IMR-90 (cell line): ENCODE measurements at regions not wholly inside any gene's neighbourhood (a gene's known extent, or its start where the extent isn't known, plus 50 kb on each side); places are given as distances from the start of the nearest gene placed in this dataset.

Experiments
- ATAC-seq: fragments of 200-7000 bp; cut with Tn5 transposase; 2 replicates; pipeline ENCODE4 v1.9.1; 2020; ENCODE audit warnings: low read depth, mild to moderate bottlenecking, moderate library complexity
- BruUV-seq: library from RNA; stranded (reverse); fragments of 400-500 nt; replicated peaks from 2 replicates; lab custom pipeline; 2021; lab: Mats Ljungman, UMichigan
- CTCF ChIA-PET: fragments of 300-600 bp; formaldehyde crosslinking; extraction: SDS; loops from one replicate; lab custom pipeline; 2021; ENCODE audit warnings: antibody characterized with exemption; lab: Yijun Ruan, JAX
- POLR2A ChIA-PET: fragments of 300-600 bp; sonication (Branson Sonifier 250); formaldehyde crosslinking; loops from one replicate; lab custom pipeline; 2022; ENCODE audit warnings: antibody characterized with exemption; ENCODE audit not compliant: unreplicated experiment; lab: Charles Lee
- DNase-seq: peaks from one replicate; pipeline ENCODE4 v3.0.0; 2013
- H2AFZ ChIP-seq: replicated peaks from 2 replicates; pipeline ENCODE3; 2013; ENCODE audit warnings: low read length, mild to moderate bottlenecking; ENCODE audit not compliant: poor library complexity
- H2AK5ac ChIP-seq: 2 replicates; pipeline ENCODE4 v1.6.1; 2013; ENCODE audit warnings: low read depth, low read length, inconsistent platforms
- H2AK9ac ChIP-seq: replicated peaks from 2 replicates; pipeline ENCODE3; 2013; ENCODE audit warnings: mild to moderate bottlenecking, low read depth, low read length, moderate library complexity; ENCODE audit not compliant: poor library complexity
- H2BK120ac ChIP-seq: 2 replicates; pipeline ENCODE4 v1.6.1; 2013; ENCODE audit warnings: low read depth, low read length, inconsistent platforms
- H2BK15ac ChIP-seq: 3 replicates; pipeline ENCODE4 v1.6.1; 2013; ENCODE audit warnings: low read depth, low read length, inconsistent platforms
- H2BK20ac ChIP-seq: 2 replicates; pipeline ENCODE4 v1.6.1; 2013; ENCODE audit warnings: low read depth, mild to moderate bottlenecking, inconsistent platforms, low read length, moderate library complexity
- H2BK5ac ChIP-seq: 2 replicates; pipeline ENCODE4 v1.6.1; 2013; ENCODE audit warnings: mild to moderate bottlenecking, low read depth, low read length, inconsistent platforms; ENCODE audit not compliant: poor library complexity, severe bottlenecking
- H3K14ac ChIP-seq: replicated peaks from 2 replicates; pipeline ENCODE4 v1.6.1; 2013; ENCODE audit warnings: low read depth, low read length, inconsistent platforms
- H3K18ac ChIP-seq: 2 replicates; pipeline ENCODE4 v1.6.1; 2013; ENCODE audit warnings: low read depth, low read length, control low read depth
- H3K23ac ChIP-seq: 2 replicates; pipeline ENCODE4 v1.6.1; 2013; ENCODE audit warnings: low read depth, low read length, inconsistent platforms
- H3K27ac ChIP-seq: 2 replicates; pipeline ENCODE4 v1.5.1; 2013; ENCODE audit warnings: mild to moderate bottlenecking, control low read depth, low read length; ENCODE audit not compliant: insufficient read depth
- H3K27me3 ChIP-seq: 2 replicates; pipeline ENCODE4 v1.6.1; 2013; ENCODE audit warnings: low read length; ENCODE audit not compliant: control insufficient read depth, insufficient read depth
- H3K36me3 ChIP-seq: 2 replicates; pipeline ENCODE4 v1.6.1; 2013; ENCODE audit warnings: low read length, mixed read lengths; ENCODE audit not compliant: control insufficient read depth, insufficient read depth
- H3K4ac ChIP-seq: 2 replicates; pipeline ENCODE4 v1.6.1; 2013; ENCODE audit warnings: low read depth, low read length, inconsistent platforms
- H3K4me1 ChIP-seq: 2 replicates; pipeline ENCODE4 v1.6.1; 2013; ENCODE audit warnings: low read length, mixed read lengths; ENCODE audit not compliant: control insufficient read depth, insufficient read depth
- H3K4me2 ChIP-seq: 2 replicates; pipeline ENCODE4 v1.6.1; 2013; ENCODE audit warnings: low read depth, mild to moderate bottlenecking, control low read depth, low read length, moderate library complexity
- H3K4me3 ChIP-seq: 2 replicates; pipeline ENCODE4 v1.5.1; 2013; ENCODE audit warnings: low read depth, mild to moderate bottlenecking, control low read depth, low read length, moderate library complexity; ENCODE audit not compliant: insufficient read depth
- H3K56ac ChIP-seq: 2 replicates; pipeline ENCODE4 v1.6.1; 2013; ENCODE audit warnings: low read length, inconsistent platforms; ENCODE audit not compliant: insufficient read depth; ENCODE audit errors: extremely low read depth
- H3K79me1 ChIP-seq, 2 experiments: 2 replicates each; pipeline ENCODE4 v1.6.1; 2013; ENCODE audit warnings: low read length in 2 of 2, inconsistent platforms in 1 of 2, low read depth in 1 of 2
- H3K9ac ChIP-seq: 2 replicates; pipeline ENCODE4 v1.6.1; 2013; ENCODE audit warnings: low read depth, low read length, control low read depth
- H3K9me1 ChIP-seq: 2 replicates; pipeline ENCODE4 v1.6.1; 2013; ENCODE audit warnings: low read length, inconsistent platforms; ENCODE audit not compliant: insufficient read depth
- H3K9me3 ChIP-seq: 2 replicates; pipeline ENCODE4 v1.6.1; 2013; ENCODE audit warnings: low read length; ENCODE audit not compliant: control insufficient read depth, insufficient read depth
- H4K20me1 ChIP-seq: 2 replicates; pipeline ENCODE4 v1.6.1; 2013; ENCODE audit warnings: low read length, inconsistent platforms; ENCODE audit not compliant: insufficient read depth
- H4K5ac ChIP-seq: 2 replicates; pipeline ENCODE4 v1.6.1; 2013; ENCODE audit warnings: mild to moderate bottlenecking, low read depth, low read length, control low read depth
- H4K8ac ChIP-seq, 2 experiments: 2 replicates each; pipeline ENCODE4 v1.6.1; 2013; ENCODE audit warnings: low read depth in 2 of 2, low read length in 2 of 2, control low read depth in 1 of 2, inconsistent platforms in 1 of 2
- H4K91ac ChIP-seq: 2 replicates; pipeline ENCODE4 v1.6.1; 2013; ENCODE audit warnings: low read depth, low read length, inconsistent platforms; ENCODE audit not compliant: insufficient read depth
- BHLHE40 ChIP-seq: fragments of 150-350 bp; IDR thresholded peaks from 2 replicates; pipeline ENCODE4 v1.6.1; 2016; ENCODE audit warnings: mild to moderate bottlenecking, low read depth, low read length
- CEBPB ChIP-seq: IDR thresholded peaks from 2 replicates; pipeline ENCODE4 v1.6.1; 2012; ENCODE audit warnings: low read depth, low read length, improper control_type of control experiment
- CHD1 ChIP-seq: IDR thresholded peaks from 2 replicates; pipeline ENCODE4 v1.6.1; 2012; ENCODE audit warnings: low read depth, low read length, improper control_type of control experiment
- FOS ChIP-seq: fragments of 150-350 bp; IDR thresholded peaks from 2 replicates; pipeline ENCODE4 v1.6.1; 2016; ENCODE audit warnings: low read depth, low read length
- MAFK ChIP-seq: IDR thresholded peaks from 2 replicates; pipeline ENCODE4 v1.6.1; 2012; ENCODE audit warnings: low read depth, low read length, improper control_type of control experiment
- MAZ ChIP-seq: IDR thresholded peaks from 2 replicates; pipeline ENCODE4 v1.6.1; 2012; ENCODE audit warnings: low read depth, mild to moderate bottlenecking, low read length, improper control_type of control experiment, moderate library complexity, borderline replicate concordance
- MXI1 ChIP-seq: IDR thresholded peaks from 2 replicates; pipeline ENCODE4 v1.6.1; 2012; ENCODE audit warnings: low read depth, mild to moderate bottlenecking, low read length, moderate library complexity, borderline replicate concordance
- NFE2L2 ChIP-seq: fragments of 150-350 bp; IDR thresholded peaks from 2 replicates; pipeline ENCODE4 v1.6.1; 2016; ENCODE audit warnings: low read depth, mild to moderate bottlenecking, low read length
- POLR2A ChIP-seq: IDR thresholded peaks from 2 replicates; pipeline ENCODE4 v1.6.1; 2012; ENCODE audit warnings: mild to moderate bottlenecking, low read depth, low read length
- RAD21 ChIP-seq: IDR thresholded peaks from 2 replicates; pipeline ENCODE4 v1.6.1; 2012; ENCODE audit warnings: low read length, improper control_type of control experiment
- RCOR1 ChIP-seq: IDR thresholded peaks from 2 replicates; pipeline ENCODE4 v1.6.1; 2012; ENCODE audit warnings: mild to moderate bottlenecking, low read length, improper control_type of control experiment; ENCODE audit not compliant: insufficient replicate concordance
- RFX5 ChIP-seq: IDR thresholded peaks from 2 replicates; pipeline ENCODE4 v1.8.0; 2012; ENCODE audit warnings: low read depth, mild to moderate bottlenecking, low read length, moderate library complexity
- SMC3 ChIP-seq: fragments of 150-350 bp; IDR thresholded peaks from 2 replicates; pipeline ENCODE4 v1.6.1; 2016; ENCODE audit warnings: low read depth, mild to moderate bottlenecking, antibody characterized with exemption, low read length, moderate library complexity
- WGBS, 2 experiments: methylation state at CpG; one replicate each; pipeline versions ENCODE4 v1.1.5 to v1.1.7; 2013; ENCODE audit warnings: missing lambda C conversion rate in 2 of 2; ENCODE audit not compliant: insufficient read length in 1 of 2; ENCODE audit errors: extremely low coverage in 2 of 2; 5-methylcytosine and 5-hydroxymethylcytosine counted together
- dilution Hi-C: fragments of 300-500 bp; cut with HindIII; formaldehyde crosslinking; loops from one replicate; pipeline ENCODE4 v1.14.3; 2018; ENCODE audit warnings: low sequenced_read_pairs; ENCODE audit not compliant: unreplicated experiment
- in situ Hi-C: fragments of 300-500 bp; cut with MboI; formaldehyde crosslinking; loops from 3 replicates; pipeline ENCODE4 v1.14.3; 2019; ENCODE audit warnings: low sequenced_read_pairs, inconsistent platforms, mixed read lengths
- intact Hi-C: fragments of 100-400 bp; cut with micrococcal nuclease; formaldehyde crosslinking; loops from 2 replicates; pipeline ENCODE4 v1.10.0; 2022
- TF ChIP-seq, protein P1 (sequence below): fragments of 150-350 bp; IDR thresholded peaks from 2 replicates; pipeline ENCODE4 v1.6.1; 2017; ENCODE audit warnings: mild to moderate bottlenecking, antibody characterized with exemption, low read length, low read depth
- TF ChIP-seq, protein P2 (sequence below): fragments of 150-350 bp; IDR thresholded peaks from 2 replicates; pipeline ENCODE4 v1.6.1; 2016; ENCODE audit warnings: low read depth, mild to moderate bottlenecking, low read length, moderate library complexity, borderline replicate concordance
- TF ChIP-seq, protein P3 (sequence below): conservative IDR thresholded peaks from 2 replicates; pipeline ENCODE4 v1.5.1; 2012; ENCODE audit warnings: mild to moderate bottlenecking, low read depth, low read length, improper control_type of control experiment

DNA sequence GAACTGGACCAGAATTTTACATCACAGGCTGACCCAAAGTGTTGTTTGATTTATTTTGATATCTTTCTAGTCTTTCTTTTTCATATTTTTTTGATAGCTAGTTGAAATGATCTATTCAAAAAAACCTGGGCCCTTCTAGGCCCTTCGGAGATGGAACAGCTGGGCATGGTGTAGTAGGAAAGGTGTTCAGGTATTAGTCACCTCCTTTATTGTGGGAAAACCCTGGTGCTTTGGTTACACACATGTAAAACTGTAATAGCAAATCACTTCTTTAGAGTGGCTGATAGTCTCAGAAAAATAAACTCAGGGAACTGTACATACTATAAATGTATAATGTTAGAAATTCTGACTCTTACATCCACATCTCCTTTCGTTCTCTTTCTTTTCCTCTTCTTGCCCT, 234.5 kb downstream of the PLA2G4A start:
- no CpG with 5 or more reads among the region's 2 CpGs for whole genome bisulfite sequencing, 2 experiments
- ChIA-PET CTCF (no interaction called here), POLR2A (no interaction called here)
- H3K9me1 ChIP-seq, result no peaks in the 10 kb centered on the region
- no peak overlapping the region for H2BK15ac ChIP-seq
- no peak overlapping the region for H3K18ac ChIP-seq
- no peaks in the 10 kb centered on the region for H4K20me1 ChIP-seq
- H2AFZ ChIP-seq, result no peak overlapping the region
- no peak overlapping the region for H3K4ac ChIP-seq
- H4K91ac ChIP-seq, result no peak overlapping the region
- no peaks in the 10 kb centered on the region for H3K36me3 ChIP-seq
- ATAC-seq, result no peak
- H3K4me2 ChIP-seq, result no peak overlapping the region
- H4K8ac ChIP-seq, result no peak overlapping the region
- H3K79me1 ChIP-seq, result no peaks in the 10 kb centered on the region
- H2BK120ac ChIP-seq, result no peak overlapping the region
- no peak overlapping the region for H2AK9ac ChIP-seq
- no peak overlapping the region for H3K27ac ChIP-seq
- no peak overlapping the region for H3K9ac ChIP-seq
- no peak overlapping the region for H3K56ac ChIP-seq
- no peak overlapping the region for H4K5ac ChIP-seq
- intact Hi-C loops, result no loop called here
- H3K27me3 ChIP-seq, result no peaks in the 10 kb centered on the region
- no peak overlapping the region for H3K23ac ChIP-seq
- BruUV-seq, result no TSS peak
- no peak overlapping the region for H2AK5ac ChIP-seq
- H2BK20ac ChIP-seq, result no peak overlapping the region
- dilution Hi-C loops, result no loop called here
- DNase-seq, result no peak
- no peak overlapping the region for H2BK5ac ChIP-seq
- no peaks in the 10 kb centered on the region for H3K4me1 ChIP-seq
- no peak for TF ChIP-seq POLR2A
- no peak for TF ChIP-seq CEBPB
- no peak for TF ChIP-seq MAZ
- TF ChIP-seq BHLHE40, result no peak
- TF ChIP-seq SMC3, result no peak
- no peak for TF ChIP-seq MXI1
- TF ChIP-seq, protein P1, sequence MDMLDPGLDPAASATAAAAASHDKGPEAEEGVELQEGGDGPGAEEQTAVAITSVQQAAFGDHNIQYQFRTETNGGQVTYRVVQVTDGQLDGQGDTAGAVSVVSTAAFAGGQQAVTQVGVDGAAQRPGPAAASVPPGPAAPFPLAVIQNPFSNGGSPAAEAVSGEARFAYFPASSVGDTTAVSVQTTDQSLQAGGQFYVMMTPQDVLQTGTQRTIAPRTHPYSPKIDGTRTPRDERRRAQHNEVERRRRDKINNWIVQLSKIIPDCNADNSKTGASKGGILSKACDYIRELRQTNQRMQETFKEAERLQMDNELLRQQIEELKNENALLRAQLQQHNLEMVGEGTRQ, result no peak
- TF ChIP-seq, protein P2, sequence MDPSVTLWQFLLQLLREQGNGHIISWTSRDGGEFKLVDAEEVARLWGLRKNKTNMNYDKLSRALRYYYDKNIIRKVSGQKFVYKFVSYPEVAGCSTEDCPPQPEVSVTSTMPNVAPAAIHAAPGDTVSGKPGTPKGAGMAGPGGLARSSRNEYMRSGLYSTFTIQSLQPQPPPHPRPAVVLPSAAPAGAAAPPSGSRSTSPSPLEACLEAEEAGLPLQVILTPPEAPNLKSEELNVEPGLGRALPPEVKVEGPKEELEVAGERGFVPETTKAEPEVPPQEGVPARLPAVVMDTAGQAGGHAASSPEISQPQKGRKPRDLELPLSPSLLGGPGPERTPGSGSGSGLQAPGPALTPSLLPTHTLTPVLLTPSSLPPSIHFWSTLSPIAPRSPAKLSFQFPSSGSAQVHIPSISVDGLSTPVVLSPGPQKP, result no peak
- TF ChIP-seq RAD21, result no peak
- no peak for TF ChIP-seq FOS
- TF ChIP-seq, protein P3, sequence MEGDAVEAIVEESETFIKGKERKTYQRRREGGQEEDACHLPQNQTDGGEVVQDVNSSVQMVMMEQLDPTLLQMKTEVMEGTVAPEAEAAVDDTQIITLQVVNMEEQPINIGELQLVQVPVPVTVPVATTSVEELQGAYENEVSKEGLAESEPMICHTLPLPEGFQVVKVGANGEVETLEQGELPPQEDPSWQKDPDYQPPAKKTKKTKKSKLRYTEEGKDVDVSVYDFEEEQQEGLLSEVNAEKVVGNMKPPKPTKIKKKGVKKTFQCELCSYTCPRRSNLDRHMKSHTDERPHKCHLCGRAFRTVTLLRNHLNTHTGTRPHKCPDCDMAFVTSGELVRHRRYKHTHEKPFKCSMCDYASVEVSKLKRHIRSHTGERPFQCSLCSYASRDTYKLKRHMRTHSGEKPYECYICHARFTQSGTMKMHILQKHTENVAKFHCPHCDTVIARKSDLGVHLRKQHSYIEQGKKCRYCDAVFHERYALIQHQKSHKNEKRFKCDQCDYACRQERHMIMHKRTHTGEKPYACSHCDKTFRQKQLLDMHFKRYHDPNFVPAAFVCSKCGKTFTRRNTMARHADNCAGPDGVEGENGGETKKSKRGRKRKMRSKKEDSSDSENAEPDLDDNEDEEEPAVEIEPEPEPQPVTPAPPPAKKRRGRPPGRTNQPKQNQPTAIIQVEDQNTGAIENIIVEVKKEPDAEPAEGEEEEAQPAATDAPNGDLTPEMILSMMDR, result no peak
- TF ChIP-seq MAFK, result no peak
- no peak for TF ChIP-seq NFE2L2
- TF ChIP-seq CHD1, result no peak
- TF ChIP-seq RFX5, result no peak
- TF ChIP-seq RCOR1, result no peak
- in situ Hi-C loops, result no loop called here
- no peak overlapping the region for H3K4me3 ChIP-seq
- H3K14ac ChIP-seq, result no peak overlapping the region
- no peaks in the 10 kb centered on the region for H3K9me3 ChIP-seq
